Fibroblast of mammary gland (primary cell): ENCODE measurements at regions not wholly inside any gene's neighbourhood (a gene's known extent, or its start where the extent isn't known, plus 50 kb on each side); places are given as distances from the start of the nearest gene placed in this dataset.

ENCODE experiments used
- DNase-seq: peaks from one replicate; pipeline ENCODE4 v3.0.0-alpha.2; 2010; ENCODE audit warnings: low read depth
- H3K4me3 ChIP-seq: 2 replicates; pipeline ENCODE4 v1.5.1; 2011; ENCODE audit warnings: low read depth, mild to moderate bottlenecking, low read length, moderate library complexity; ENCODE audit not compliant: control insufficient read depth
- TF ChIP-seq, protein P1 (sequence below): conservative IDR thresholded peaks from 2 replicates; pipeline ENCODE4 v1.5.1; 2011; ENCODE audit warnings: low read depth, low read length, inconsistent platforms; ENCODE audit not compliant: control insufficient read depth, insufficient read depth

DNA sequence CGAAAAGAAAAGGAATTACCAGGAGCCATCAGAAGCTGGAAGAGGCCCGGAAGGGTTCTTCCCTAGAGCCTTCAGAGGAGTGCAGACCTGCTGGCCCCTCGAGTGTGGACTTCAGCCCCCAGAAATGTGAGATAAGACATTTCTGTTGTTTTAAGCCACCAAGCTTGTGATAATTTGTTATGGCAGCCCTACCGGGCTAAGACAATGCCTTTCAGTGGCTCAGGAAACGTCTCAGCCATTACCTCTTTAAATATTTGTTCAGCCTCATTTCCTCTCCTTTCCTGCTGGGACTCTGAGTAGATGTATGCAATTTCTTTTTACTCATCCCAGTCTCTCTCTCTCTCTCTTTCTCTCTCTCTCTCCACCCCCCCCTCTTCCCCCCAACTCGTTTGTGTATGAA lies 174.7 kb upstream of the GRB10 start:
- TF ChIP-seq, protein P1, sequence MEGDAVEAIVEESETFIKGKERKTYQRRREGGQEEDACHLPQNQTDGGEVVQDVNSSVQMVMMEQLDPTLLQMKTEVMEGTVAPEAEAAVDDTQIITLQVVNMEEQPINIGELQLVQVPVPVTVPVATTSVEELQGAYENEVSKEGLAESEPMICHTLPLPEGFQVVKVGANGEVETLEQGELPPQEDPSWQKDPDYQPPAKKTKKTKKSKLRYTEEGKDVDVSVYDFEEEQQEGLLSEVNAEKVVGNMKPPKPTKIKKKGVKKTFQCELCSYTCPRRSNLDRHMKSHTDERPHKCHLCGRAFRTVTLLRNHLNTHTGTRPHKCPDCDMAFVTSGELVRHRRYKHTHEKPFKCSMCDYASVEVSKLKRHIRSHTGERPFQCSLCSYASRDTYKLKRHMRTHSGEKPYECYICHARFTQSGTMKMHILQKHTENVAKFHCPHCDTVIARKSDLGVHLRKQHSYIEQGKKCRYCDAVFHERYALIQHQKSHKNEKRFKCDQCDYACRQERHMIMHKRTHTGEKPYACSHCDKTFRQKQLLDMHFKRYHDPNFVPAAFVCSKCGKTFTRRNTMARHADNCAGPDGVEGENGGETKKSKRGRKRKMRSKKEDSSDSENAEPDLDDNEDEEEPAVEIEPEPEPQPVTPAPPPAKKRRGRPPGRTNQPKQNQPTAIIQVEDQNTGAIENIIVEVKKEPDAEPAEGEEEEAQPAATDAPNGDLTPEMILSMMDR: no peak
- no peak for DNase-seq
- H3K4me3 ChIP-seq: no peak overlapping the region

DNA sequence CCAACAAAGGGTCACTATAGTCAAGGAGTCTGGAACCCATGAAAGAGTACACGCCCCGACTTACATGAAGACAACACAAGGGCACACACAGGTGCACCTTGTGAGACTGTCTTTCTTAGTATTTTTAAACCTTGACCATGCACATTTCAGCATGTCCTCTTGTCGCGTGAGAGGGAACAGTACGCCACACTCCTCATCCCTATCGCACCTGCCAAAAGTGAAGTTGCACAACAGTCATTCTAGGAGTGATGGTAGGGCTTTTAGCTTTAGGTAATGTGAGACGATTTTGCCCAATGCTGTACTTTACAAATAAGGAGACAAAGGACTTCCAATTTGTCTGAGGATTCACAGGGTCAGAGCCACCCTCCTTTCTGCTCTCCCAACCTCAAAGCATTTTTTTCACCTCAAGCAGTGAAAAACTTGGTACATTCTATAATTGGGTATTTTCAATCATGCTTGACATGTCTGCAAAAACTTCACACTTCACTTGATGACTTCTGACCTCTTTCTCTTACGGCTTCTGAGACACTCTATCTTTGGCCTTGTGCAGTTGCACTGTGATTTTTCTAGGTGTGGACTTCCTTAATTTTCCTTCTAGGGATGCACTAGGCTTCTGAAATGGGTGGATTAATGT lies 173.9 kb upstream of the GRB10 start:
- no peak overlapping the region for H3K4me3 ChIP-seq
- DNase-seq: no peak
- TF ChIP-seq, protein P1: no peak

DNA sequence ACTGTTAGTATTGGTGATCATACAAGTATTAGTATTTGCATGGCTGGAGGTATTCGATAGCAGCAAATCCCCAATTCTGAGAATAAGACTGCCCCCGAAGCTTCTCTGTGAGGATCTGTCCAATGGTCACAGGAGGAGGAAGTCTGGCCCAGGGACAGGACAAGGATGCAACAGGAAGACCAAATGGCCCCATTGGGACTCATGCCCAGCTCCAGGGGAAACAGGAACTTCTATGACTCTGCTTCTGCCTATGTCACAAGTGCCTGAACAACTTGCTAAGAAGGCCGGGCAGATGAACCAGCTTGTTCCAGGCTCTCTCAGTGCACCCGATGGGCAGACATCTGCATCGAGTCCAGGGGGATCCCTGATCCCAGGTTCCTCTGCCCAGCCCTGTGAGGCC lies 172.0 kb upstream of the GRB10 start:
- no peak for DNase-seq
- no peak overlapping the region for H3K4me3 ChIP-seq
- TF ChIP-seq, protein P1: no peak

DNA sequence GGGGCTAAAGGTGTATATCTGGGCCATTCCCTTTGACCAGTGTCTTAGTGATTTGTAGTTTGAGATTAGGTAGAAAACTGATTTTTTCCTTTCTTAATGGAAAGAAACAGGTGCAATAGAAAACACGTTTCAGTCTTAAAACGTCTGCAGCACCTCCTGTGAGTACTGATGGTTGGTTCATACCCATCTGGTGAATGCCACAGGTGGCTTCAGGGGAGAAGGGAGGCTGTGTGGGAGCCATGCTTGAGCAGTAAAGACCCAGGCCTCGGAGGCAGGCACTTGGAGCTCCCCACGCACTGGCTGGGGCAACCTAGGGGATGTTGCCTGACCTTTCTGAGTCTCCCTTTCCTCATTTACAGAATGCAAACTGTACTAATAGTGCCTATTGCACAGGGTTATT lies 171.5 kb upstream of the GRB10 start:
- H3K4me3 ChIP-seq: no peak overlapping the region
- TF ChIP-seq, protein P1: no peak
- DNase-seq: no peak

DNA sequence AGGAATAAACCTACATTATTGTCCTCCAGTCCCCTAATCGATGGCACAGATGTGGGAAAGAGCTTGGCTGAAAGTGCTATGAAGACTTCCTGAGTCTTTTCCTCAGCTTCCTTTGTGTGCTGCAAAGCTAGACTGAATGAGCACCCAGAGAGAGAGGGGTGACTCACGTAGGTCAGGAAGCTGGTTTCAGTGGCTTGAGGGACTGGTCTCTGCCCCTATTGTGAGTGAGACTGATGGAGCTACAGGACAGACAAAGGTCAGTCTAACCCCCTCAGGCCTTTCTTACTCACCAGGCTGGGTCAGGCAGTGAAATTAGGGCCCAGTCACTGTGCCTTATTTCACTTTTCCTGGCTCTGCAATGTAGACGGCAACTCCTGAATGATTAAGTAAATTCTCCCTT lies 171.1 kb upstream of the GRB10 start:
- H3K4me3 ChIP-seq: no peak overlapping the region
- DNase-seq: peak; percentile 68
- TF ChIP-seq, protein P1: no peak

DNA sequence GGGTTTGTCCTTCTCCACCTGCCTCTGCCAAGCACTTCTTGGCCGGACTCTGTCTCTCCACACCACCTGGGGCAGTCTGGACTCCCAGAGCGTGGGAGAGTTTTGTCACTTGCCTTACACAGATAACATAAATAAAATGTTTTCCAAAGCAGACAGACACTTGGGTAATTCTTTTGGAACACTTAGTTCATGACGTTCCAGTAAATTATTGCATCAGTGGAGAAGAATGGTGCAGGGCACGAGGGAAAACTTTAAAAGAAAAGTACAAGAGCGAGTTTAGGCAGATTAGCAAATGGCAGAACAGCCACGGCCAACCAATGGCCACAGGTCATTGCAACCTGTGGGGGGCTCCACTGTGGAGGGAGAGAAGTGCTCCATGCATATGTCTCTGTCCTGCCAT lies 170.6 kb upstream of the GRB10 start:
- DNase-seq: peak; percentile 57
- TF ChIP-seq, protein P1: no peak
- H3K4me3 ChIP-seq: no peak overlapping the region

DNA sequence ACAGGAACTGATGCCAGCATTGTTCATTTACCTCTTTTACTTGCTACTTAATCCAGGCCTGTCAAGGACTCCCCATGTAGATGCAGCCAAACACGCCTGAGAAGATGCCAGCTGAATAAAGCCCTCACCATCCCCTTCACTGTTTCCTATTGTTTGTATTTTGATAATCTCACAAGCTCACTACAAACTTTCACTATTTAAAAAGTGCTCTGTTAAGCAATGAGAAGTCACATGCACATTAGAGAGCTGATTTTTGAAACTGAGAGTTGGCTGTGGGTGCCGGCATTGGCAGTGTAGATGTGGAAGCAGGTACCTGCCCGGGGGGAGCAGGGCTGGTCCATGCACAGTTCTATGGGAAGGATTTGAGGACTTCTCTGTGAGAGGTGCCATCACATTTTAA lies 169.8 kb upstream of the GRB10 start:
- no peak for DNase-seq
- H3K4me3 ChIP-seq: no peak overlapping the region
- TF ChIP-seq, protein P1: no peak
